ENCODE measurements at regions not wholly inside any gene's neighbourhood (a gene's known extent, or its start where the extent isn't known, plus 50 kb on each side); places are given as distances from the start of the nearest gene placed in this dataset.

- no peak overlapping the region for H3K27ac ChIP-seq (ENCODE audit: low read depth in 2 of 2, low read length in 1 of 2)
- no peak overlapping the region for H3K4me3 ChIP-seq (ENCODE audit: low read depth in 1 of 2, low read length in 2 of 2)
- no peaks in the 10 kb centered on the region for H3K27me3 ChIP-seq (ENCODE audit: control insufficient read depth in 1 of 2, insufficient read depth in 2 of 2, low read length in 2 of 2)
- no peaks in the 10 kb centered on the region for H3K4me1 ChIP-seq (ENCODE audit: control insufficient read depth in 2 of 2, insufficient read depth in 2 of 2, low read length in 1 of 2)
- 65 to 71% methylated on average over 2 of the region's 2 CpGs for WGBS, 2 donors
- no peaks in the 10 kb centered on the region for H3K36me3 ChIP-seq (ENCODE audit: control insufficient read depth in 2 of 2, insufficient read depth in 2 of 2, low read length in 1 of 2)
- peaks cover 0 to 5% of the 10 kb centered on the region in 2 donors for H3K9me3 ChIP-seq (ENCODE audit: control insufficient read depth in 2 of 2, insufficient read depth in 1 of 2, low read depth in 1 of 2, low read length in 1 of 2)
These were observed 179.3 kb downstream of the HINT1 start for GRCh38 chr5:130985776-130986175.

DNA sequence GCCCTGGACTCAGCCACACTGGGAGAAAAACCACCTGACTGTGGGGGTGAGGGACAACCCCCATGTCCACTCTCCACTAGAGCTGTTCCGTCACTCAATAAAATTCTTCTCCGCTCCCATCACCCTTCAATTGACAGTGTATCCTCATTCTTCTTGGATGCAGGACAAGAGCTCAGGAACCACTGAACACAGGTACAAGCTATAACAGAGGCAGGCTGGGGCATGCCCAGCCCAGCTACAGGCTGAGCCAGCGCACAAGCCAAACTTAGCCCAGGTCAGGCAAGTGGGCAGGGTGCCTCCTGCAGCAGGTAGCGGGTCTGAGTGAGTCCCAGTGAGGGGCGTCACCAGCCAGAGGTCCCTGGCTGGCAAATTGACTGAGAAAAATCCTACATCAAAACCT is 183.4 kb downstream of the HINT1 start:
- 86 to 90% methylated on average over 5 of the region's 5 CpGs for WGBS, 2 donors

GRCh38 chr5:130978475-130978874 is 186.6 kb downstream of the HINT1 start:
- H3K9me3 ChIP-seq (ENCODE audit: control insufficient read depth in 2 of 2, insufficient read depth in 1 of 2, low read depth in 1 of 2, low read length in 1 of 2) = peaks cover 0 to 5% of the 10 kb centered on the region in 2 donors
- WGBS, 2 donors = 81% methylated on average over 4 of the region's 4 CpGs

More for the DNA sequence above, 183.4 kb downstream of the HINT1 start:
- H3K36me3 ChIP-seq (ENCODE audit: control insufficient read depth in 2 of 2, insufficient read depth in 2 of 2, low read length in 1 of 2) = no peaks in the 10 kb centered on the region
- H3K9me3 ChIP-seq (ENCODE audit: control insufficient read depth in 2 of 2, insufficient read depth in 1 of 2, low read depth in 1 of 2, low read length in 1 of 2) = peaks cover 0 to 5% of the 10 kb centered on the region in 2 donors
- H3K4me3 ChIP-seq (ENCODE audit: low read depth in 1 of 2, low read length in 2 of 2) = no peak overlapping the region
- no peaks in the 10 kb centered on the region for H3K4me1 ChIP-seq (ENCODE audit: control insufficient read depth in 2 of 2, insufficient read depth in 2 of 2, low read length in 1 of 2)
- no peak overlapping the region for H3K27ac ChIP-seq (ENCODE audit: low read depth in 2 of 2, low read length in 1 of 2)
- H3K27me3 ChIP-seq (ENCODE audit: control insufficient read depth in 1 of 2, insufficient read depth in 2 of 2, low read length in 2 of 2) = no peaks in the 10 kb centered on the region

DNA sequence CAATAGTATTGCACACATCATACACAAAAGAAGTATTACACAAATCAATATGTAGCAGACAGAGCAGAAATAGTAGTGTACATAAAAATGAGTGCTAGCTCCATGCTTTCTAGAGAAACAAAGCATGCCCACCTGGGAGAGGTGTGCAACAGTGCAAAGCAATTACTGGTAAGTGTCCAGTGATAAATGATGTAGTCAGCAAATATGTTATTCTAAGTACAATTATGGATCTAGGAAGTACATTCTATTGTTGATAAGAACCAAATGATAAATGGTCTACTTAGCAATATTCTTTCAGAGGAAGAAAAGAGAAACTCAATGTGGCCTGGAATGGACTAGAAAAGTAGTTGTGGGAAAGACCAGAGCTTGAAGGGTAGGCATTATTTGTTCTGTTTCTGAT is 188.6 kb downstream of the HINT1 start:
- Histone ChIP-seq H3K9me3 (ENCODE audit: control insufficient read depth in 2 of 2, insufficient read depth in 1 of 2, low read depth in 1 of 2, low read length in 1 of 2) (peaks cover 0 to 1% of the 10 kb centered on the region in 2 donors), H3K36me3 (ENCODE audit: control insufficient read depth in 2 of 2, insufficient read depth in 2 of 2, low read length in 1 of 2) (no peaks in the 10 kb centered on the region), H3K27ac (ENCODE audit: low read depth in 2 of 2, low read length in 1 of 2) (no peak overlapping the region), H3K4me3 (ENCODE audit: low read depth in 1 of 2, low read length in 2 of 2) (no peak overlapping the region), H3K4me1 (ENCODE audit: control insufficient read depth in 2 of 2, insufficient read depth in 2 of 2, low read length in 1 of 2) (no peaks in the 10 kb centered on the region), H3K27me3 (ENCODE audit: control insufficient read depth in 1 of 2, insufficient read depth in 2 of 2, low read length in 2 of 2) (no peaks in the 10 kb centered on the region)

More at GRCh38 chr5:130978475-130978874, 186.6 kb downstream of the HINT1 start:
- Histone ChIP-seq H3K4me1 (ENCODE audit: control insufficient read depth in 2 of 2, insufficient read depth in 2 of 2, low read length in 1 of 2) (no peaks in the 10 kb centered on the region), H3K4me3 (ENCODE audit: low read depth in 1 of 2, low read length in 2 of 2) (no peak overlapping the region), H3K27ac (ENCODE audit: low read depth in 2 of 2, low read length in 1 of 2) (no peak overlapping the region), H3K36me3 (ENCODE audit: control insufficient read depth in 2 of 2, insufficient read depth in 2 of 2, low read length in 1 of 2) (no peaks in the 10 kb centered on the region), H3K27me3 (ENCODE audit: control insufficient read depth in 1 of 2, insufficient read depth in 2 of 2, low read length in 2 of 2) (no peaks in the 10 kb centered on the region)

GRCh38 chr5:130975847-130976246 is 189.2 kb downstream of the HINT1 start:
- no peaks in the 10 kb centered on the region for H3K4me1 ChIP-seq (ENCODE audit: control insufficient read depth in 2 of 2, insufficient read depth in 2 of 2, low read length in 1 of 2)
- H3K27me3 ChIP-seq (ENCODE audit: control insufficient read depth in 1 of 2, insufficient read depth in 2 of 2, low read length in 2 of 2) = no peaks in the 10 kb centered on the region
- WGBS, 2 donors = 46 to 50% methylated on average over 1 of the region's 1 CpG
- no peaks in the 10 kb centered on the region for H3K9me3 ChIP-seq (ENCODE audit: control insufficient read depth in 2 of 2, insufficient read depth in 1 of 2, low read depth in 1 of 2, low read length in 1 of 2)
- H3K36me3 ChIP-seq (ENCODE audit: control insufficient read depth in 2 of 2, insufficient read depth in 2 of 2, low read length in 1 of 2) = no peaks in the 10 kb centered on the region
- H3K4me3 ChIP-seq (ENCODE audit: low read depth in 1 of 2, low read length in 2 of 2) = no peak overlapping the region
- no peak overlapping the region for H3K27ac ChIP-seq (ENCODE audit: low read depth in 2 of 2, low read length in 1 of 2)

- Histone ChIP-seq H3K9me3 (ENCODE audit: control insufficient read depth in 2 of 2, insufficient read depth in 1 of 2, low read depth in 1 of 2, low read length in 1 of 2) (no peaks in the 10 kb centered on the region), H3K4me1 (ENCODE audit: control insufficient read depth in 2 of 2, insufficient read depth in 2 of 2, low read length in 1 of 2) (no peaks in the 10 kb centered on the region), H3K4me3 (ENCODE audit: low read depth in 1 of 2, low read length in 2 of 2) (no peak overlapping the region), H3K27me3 (ENCODE audit: control insufficient read depth in 1 of 2, insufficient read depth in 2 of 2, low read length in 2 of 2) (no peaks in the 10 kb centered on the region), H3K36me3 (ENCODE audit: control insufficient read depth in 2 of 2, insufficient read depth in 2 of 2, low read length in 1 of 2) (no peaks in the 10 kb centered on the region), H3K27ac (ENCODE audit: low read depth in 2 of 2, low read length in 1 of 2) (no peak overlapping the region)
- 42 to 52% methylated on average over 2 of the region's 2 CpGs for WGBS, 2 donors
These were observed 189.8 kb downstream of the HINT1 start for GRCh38 chr5:130975299-130975698.

DNA sequence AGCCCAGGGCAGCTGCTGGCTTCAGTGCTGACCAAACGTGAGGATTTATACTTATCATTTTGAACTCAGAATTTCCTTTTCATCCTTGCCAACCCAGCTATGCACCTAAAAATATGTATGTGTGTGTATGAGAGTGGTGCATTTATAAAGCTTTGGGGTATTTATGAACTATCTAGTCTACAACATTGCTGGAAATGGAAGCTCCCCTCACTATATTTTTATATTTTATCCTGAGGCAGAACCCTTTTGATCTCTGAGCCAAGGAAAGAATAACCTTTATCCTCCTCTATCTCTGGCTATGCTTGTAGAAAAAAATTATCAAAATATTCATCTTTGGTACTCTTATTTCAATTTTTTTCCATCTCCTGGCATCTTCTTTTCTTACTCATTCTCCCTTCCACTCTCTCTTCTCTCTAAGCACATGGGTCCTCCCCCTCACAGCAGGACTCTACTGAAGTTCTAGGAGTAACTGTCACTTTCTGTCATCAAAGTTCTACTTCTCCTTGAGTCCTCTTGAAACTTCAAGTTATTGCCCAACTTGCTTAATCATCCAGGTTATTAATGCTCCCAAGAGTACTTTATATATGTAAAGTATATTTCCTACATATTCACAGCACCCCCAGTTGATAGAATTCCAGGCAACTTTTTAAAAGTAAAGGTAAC is 190.9 kb downstream of the HINT1 start:
- no peaks in the 10 kb centered on the region for H3K36me3 ChIP-seq (ENCODE audit: control insufficient read depth in 2 of 2, insufficient read depth in 2 of 2, low read length in 1 of 2)
- no peak overlapping the region for H3K4me3 ChIP-seq (ENCODE audit: low read depth in 1 of 2, low read length in 2 of 2)
- H3K9me3 ChIP-seq (ENCODE audit: control insufficient read depth in 2 of 2, insufficient read depth in 1 of 2, low read depth in 1 of 2, low read length in 1 of 2) = no peaks in the 10 kb centered on the region
- H3K27me3 ChIP-seq (ENCODE audit: control insufficient read depth in 1 of 2, insufficient read depth in 2 of 2, low read length in 2 of 2) = no peaks in the 10 kb centered on the region
- no peak overlapping the region for H3K27ac ChIP-seq (ENCODE audit: low read depth in 2 of 2, low read length in 1 of 2)
- 28 to 29% methylated on average over 1 of the region's 1 CpG for WGBS, 2 donors
- H3K4me1 ChIP-seq (ENCODE audit: control insufficient read depth in 2 of 2, insufficient read depth in 2 of 2, low read length in 1 of 2) = no peaks in the 10 kb centered on the region

DNA sequence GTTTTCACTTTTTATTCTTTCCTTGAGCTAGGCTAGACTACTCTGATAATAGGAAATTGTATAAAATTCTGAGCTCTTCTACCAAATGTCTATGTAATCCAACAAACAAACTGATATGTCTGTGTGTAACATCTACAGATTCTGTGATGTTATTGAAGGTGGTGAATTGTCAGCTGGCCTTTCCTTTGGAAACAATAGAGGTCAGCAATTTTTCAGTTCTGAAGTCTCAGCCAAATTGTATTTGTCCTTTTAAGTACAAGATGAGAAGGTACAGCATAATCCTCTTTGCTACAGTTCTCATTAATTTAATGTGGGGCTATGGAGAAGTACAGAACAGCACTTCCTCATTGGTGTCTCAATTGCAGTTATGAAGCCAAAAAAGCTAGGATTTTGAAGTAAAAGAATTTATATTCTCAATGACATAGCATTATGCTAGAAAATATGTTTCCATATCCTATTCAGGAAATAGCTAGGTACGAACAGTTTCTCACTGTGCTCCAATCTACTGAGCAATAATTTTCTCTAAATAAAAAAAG is 198.0 kb downstream of the HINT1 start:
- Histone ChIP-seq H3K9me3 (ENCODE audit: control insufficient read depth in 2 of 2, insufficient read depth in 1 of 2, low read depth in 1 of 2, low read length in 1 of 2) (no peaks in the 10 kb centered on the region), H3K27ac (ENCODE audit: low read depth in 2 of 2, low read length in 1 of 2) (no peak overlapping the region), H3K4me1 (ENCODE audit: control insufficient read depth in 2 of 2, insufficient read depth in 2 of 2, low read length in 1 of 2) (no peaks in the 10 kb centered on the region), H3K27me3 (ENCODE audit: control insufficient read depth in 1 of 2, insufficient read depth in 2 of 2, low read length in 2 of 2) (no peaks in the 10 kb centered on the region), H3K36me3 (ENCODE audit: control insufficient read depth in 2 of 2, insufficient read depth in 2 of 2, low read length in 1 of 2) (no peaks in the 10 kb centered on the region), H3K4me3 (ENCODE audit: low read depth in 1 of 2, low read length in 2 of 2) (no peak overlapping the region)
- WGBS, 2 donors = 60% methylated on average over 1 of the region's 1 CpG

- WGBS, 2 donors = 98 to 100% methylated on average over 1 of the region's 1 CpG
- Histone ChIP-seq H3K36me3 (ENCODE audit: control insufficient read depth in 2 of 2, insufficient read depth in 2 of 2, low read length in 1 of 2) (no peaks in the 10 kb centered on the region), H3K4me3 (ENCODE audit: low read depth in 1 of 2, low read length in 2 of 2) (no peak overlapping the region), H3K4me1 (ENCODE audit: control insufficient read depth in 2 of 2, insufficient read depth in 2 of 2, low read length in 1 of 2) (no peaks in the 10 kb centered on the region), H3K27me3 (ENCODE audit: control insufficient read depth in 1 of 2, insufficient read depth in 2 of 2, low read length in 2 of 2) (no peaks in the 10 kb centered on the region), H3K9me3 (ENCODE audit: control insufficient read depth in 2 of 2, insufficient read depth in 1 of 2, low read depth in 1 of 2, low read length in 1 of 2) (no peaks in the 10 kb centered on the region), H3K27ac (ENCODE audit: low read depth in 2 of 2, low read length in 1 of 2) (no peak overlapping the region)
These were observed 199.1 kb downstream of the HINT1 start for GRCh38 chr5:130965920-130966319.

GRCh38 chr5:130965360-130965759 is 199.7 kb downstream of the HINT1 start:
- H3K4me3 ChIP-seq (ENCODE audit: low read depth in 1 of 2, low read length in 2 of 2) = no peak overlapping the region
- no peaks in the 10 kb centered on the region for H3K36me3 ChIP-seq (ENCODE audit: control insufficient read depth in 2 of 2, insufficient read depth in 2 of 2, low read length in 1 of 2)
- no peak overlapping the region for H3K27ac ChIP-seq (ENCODE audit: low read depth in 2 of 2, low read length in 1 of 2)
- H3K9me3 ChIP-seq (ENCODE audit: control insufficient read depth in 2 of 2, insufficient read depth in 1 of 2, low read depth in 1 of 2, low read length in 1 of 2) = no peaks in the 10 kb centered on the region
- H3K27me3 ChIP-seq (ENCODE audit: control insufficient read depth in 1 of 2, insufficient read depth in 2 of 2, low read length in 2 of 2) = no peaks in the 10 kb centered on the region
- 73 to 79% methylated on average over 4 of the region's 4 CpGs for WGBS, 2 donors
- H3K4me1 ChIP-seq (ENCODE audit: control insufficient read depth in 2 of 2, insufficient read depth in 2 of 2, low read length in 1 of 2) = no peaks in the 10 kb centered on the region
